Neuronal stem cell (in vitro differentiated cells): ENCODE measurements at regions not wholly inside any gene's neighbourhood (a gene's known extent, or its start where the extent isn't known, plus 50 kb on each side); places are given as distances from the start of the nearest gene placed in this dataset.

ENCODE experiments used
- DNase-seq: peaks from one replicate; pipeline ENCODE4 v3.0.0-alpha.2; 2013; ENCODE audit warnings: low spot score
- H2AFZ ChIP-seq: one replicate; pipeline ENCODE4 v1.6.1; 2013; ENCODE audit warnings: mild to moderate bottlenecking, low read length, inconsistent platforms
- H2AK5ac ChIP-seq: 2 replicates; pipeline ENCODE4 v1.6.1; 2013; ENCODE audit warnings: low read depth, mild to moderate bottlenecking, inconsistent platforms, low read length, moderate library complexity, mixed read lengths
- H2BK120ac ChIP-seq: 2 replicates; pipeline ENCODE4 v1.6.1; 2013; ENCODE audit warnings: low read depth, mild to moderate bottlenecking, inconsistent platforms, low read length, moderate library complexity, mixed read lengths
- H2BK12ac ChIP-seq: one replicate; pipeline ENCODE4 v1.6.1; 2013; ENCODE audit warnings: low read length, inconsistent platforms
- H2BK15ac ChIP-seq: 2 replicates; pipeline ENCODE4 v1.6.1; 2013; ENCODE audit warnings: mild to moderate bottlenecking, low read length, inconsistent platforms, mixed read lengths
- H2BK5ac ChIP-seq: one replicate; pipeline ENCODE4 v1.6.1; 2013; ENCODE audit warnings: inconsistent platforms, mild to moderate bottlenecking, low read length, moderate library complexity
- H3K14ac ChIP-seq: one replicate; pipeline ENCODE4 v1.6.1; 2013; ENCODE audit warnings: low read length, inconsistent platforms
- H3K18ac ChIP-seq: 2 replicates; pipeline ENCODE4 v1.6.1; 2013; ENCODE audit warnings: low read length, inconsistent platforms
- H3K23ac ChIP-seq: 2 replicates; pipeline ENCODE4 v1.6.1; 2013; ENCODE audit warnings: low read depth, mild to moderate bottlenecking, mixed read lengths, low read length, inconsistent platforms; ENCODE audit not compliant: poor library complexity
- H3K27ac ChIP-seq: replicated peaks from 3 replicates; pipeline ENCODE4 v1.5.1; 2013; ENCODE audit warnings: low read length, inconsistent platforms
- H3K27me3 ChIP-seq, 3 experiments: 2 replicates each; pipeline ENCODE4 v1.6.1; 2013; ENCODE audit warnings: low read length in 3 of 3, mild to moderate bottlenecking in 2 of 3, inconsistent platforms in 1 of 3, low read depth in 1 of 3, mixed read lengths in 1 of 3, moderate library complexity in 1 of 3; ENCODE audit not compliant: control insufficient read depth in 3 of 3, insufficient read depth in 3 of 3
- H3K36me3 ChIP-seq, 2 donors: replicated peaks in 1 of 2; 2 replicates each; pipeline ENCODE4 v1.6.1; 2013; ENCODE audit warnings: low read length in 2 of 2; ENCODE audit not compliant: control insufficient read depth in 2 of 2, insufficient read depth in 2 of 2
- H3K4ac ChIP-seq: 2 replicates; pipeline ENCODE4 v1.6.1; 2013; ENCODE audit warnings: inconsistent platforms, mild to moderate bottlenecking, low read length, moderate library complexity
- H3K4me1 ChIP-seq, 2 donors: 1 replicate in 1 of 2; 2 replicates in 1 of 2; pipeline ENCODE4 v1.6.1; 2013; ENCODE audit warnings: low read length in 2 of 2, low read depth in 1 of 2; ENCODE audit not compliant: control insufficient read depth in 2 of 2, insufficient read depth in 1 of 2
- H3K4me2 ChIP-seq: one replicate; pipeline ENCODE4 v1.6.1; 2013; ENCODE audit warnings: mild to moderate bottlenecking, low read length, inconsistent platforms; ENCODE audit not compliant: insufficient read depth, poor library complexity, severe bottlenecking
- H3K4me3 ChIP-seq, 2 donors: 2 replicates each; pipeline ENCODE4 v1.5.1; 2013; ENCODE audit warnings: low read length in 2 of 2, mild to moderate bottlenecking in 2 of 2, inconsistent platforms in 1 of 2, moderate library complexity in 1 of 2
- H3K79me1 ChIP-seq: one replicate; pipeline ENCODE4 v1.6.1; 2013; ENCODE audit warnings: low read depth, mild to moderate bottlenecking, inconsistent platforms, low read length, moderate library complexity
- H3K9ac ChIP-seq: one replicate; pipeline ENCODE4 v1.6.1; 2013; ENCODE audit warnings: mild to moderate bottlenecking, low read depth, low read length, inconsistent platforms; ENCODE audit not compliant: poor library complexity
- H3K9me3 ChIP-seq, 2 donors: replicated peaks in 1 of 2; 2 replicates each; pipeline versions ENCODE3 to v1.6.1; 2013; ENCODE audit warnings: low read length in 2 of 2, mild to moderate bottlenecking in 2 of 2, inconsistent platforms in 1 of 2, low read depth in 1 of 2, mixed read lengths in 1 of 2, moderate library complexity in 1 of 2; ENCODE audit not compliant: control insufficient read depth in 2 of 2, insufficient read depth in 1 of 2
- H4K8ac ChIP-seq: one replicate; pipeline ENCODE4 v1.6.1; 2013; ENCODE audit warnings: low read depth, mild to moderate bottlenecking, inconsistent platforms, low read length, moderate library complexity
- H4K91ac ChIP-seq: one replicate; pipeline ENCODE4 v1.6.1; 2013; ENCODE audit warnings: low read length, low read depth, mild to moderate bottlenecking, inconsistent platforms; ENCODE audit not compliant: poor library complexity
- WGBS, 2 donors: extraction: QIAGEN DNeasy Blood & Tissue Kit; methylation state at CpG; one replicate each; pipeline ENCODE4 v1.1.7; 2013; ENCODE audit warnings: missing lambda C conversion rate in 2 of 2, mixed read lengths in 1 of 2; ENCODE audit not compliant: insufficient read length in 2 of 2, insufficient replicate concordance in 1 of 2; ENCODE audit errors: extremely low coverage in 2 of 2; 5-methylcytosine and 5-hydroxymethylcytosine counted together

DNA sequence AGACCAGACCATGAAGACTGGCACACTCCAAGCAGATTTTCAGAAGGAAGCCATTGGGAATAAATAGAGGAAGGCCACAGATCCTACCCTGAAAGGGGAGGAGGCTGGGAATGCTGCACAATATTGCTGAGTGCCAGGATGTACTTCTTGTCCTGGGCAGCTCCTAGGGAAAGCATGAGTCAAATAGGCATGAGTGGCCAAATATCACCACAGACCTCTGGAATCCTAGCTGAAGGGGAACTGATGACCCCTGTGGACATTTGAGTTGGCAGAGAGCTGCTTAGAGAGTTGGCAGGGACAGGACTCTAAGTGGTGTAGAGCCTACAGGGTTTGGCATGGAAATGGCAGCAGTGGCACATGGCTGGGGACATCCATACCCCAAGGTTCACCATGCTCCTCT is 234.3 kb upstream of the TRPC4 start:
- Histone ChIP-seq H2AK5ac (no peak overlapping the region), H3K9ac (no peak overlapping the region), H4K8ac (no peak overlapping the region), H3K4ac (no peak overlapping the region), H3K18ac (no peak overlapping the region), H3K4me3 (peak overlapping the region in 1 of 2 donors; percentile 43), H2BK120ac (no peak overlapping the region), H3K79me1 (no peaks in the 10 kb centered on the region), H2BK12ac (no peak overlapping the region), H3K27ac (no peak overlapping the region), H3K36me3 (no peaks in the 10 kb centered on the region), H2BK15ac (no peak overlapping the region), H2AFZ (no peak overlapping the region), H3K14ac (no peak overlapping the region), H2BK5ac (no peak overlapping the region), H3K27me3 (no peaks in the 10 kb centered on the region), H3K9me3 (no peaks in the 10 kb centered on the region), H3K4me2 (no peak overlapping the region), H3K4me1 (peaks cover 0 to 2% of the 10 kb centered on the region in 2 donors), H3K23ac (no peak overlapping the region), H4K91ac (no peak overlapping the region)
- DNase-seq = no peak

DNA sequence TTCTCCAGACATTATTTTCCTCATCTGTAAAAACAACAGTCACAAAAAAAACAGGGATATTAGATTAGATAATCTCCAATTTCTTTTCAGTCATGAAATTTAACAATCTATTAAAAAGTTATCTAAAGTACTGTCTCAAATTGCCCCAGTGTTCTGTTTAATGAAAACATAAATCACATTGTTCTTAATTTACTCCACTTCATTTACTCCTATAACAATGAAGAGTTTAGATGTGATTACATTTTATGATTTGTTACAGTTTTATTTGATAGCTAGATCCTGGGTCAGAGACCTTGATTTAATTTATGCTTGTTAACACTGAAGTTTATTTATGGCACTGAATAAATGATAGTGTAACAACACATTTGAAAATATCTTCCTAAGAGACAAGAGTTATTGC is 230.2 kb upstream of the TRPC4 start:
- Histone ChIP-seq H2BK15ac (no peak overlapping the region), H3K27me3 (no peaks in the 10 kb centered on the region), H4K8ac (no peak overlapping the region), H3K4me2 (no peak overlapping the region), H2AFZ (no peak overlapping the region), H2BK120ac (no peak overlapping the region), H3K36me3 (no peaks in the 10 kb centered on the region), H3K4me1 (no peaks in the 10 kb centered on the region), H3K4me3 (no peak overlapping the region), H3K18ac (no peak overlapping the region), H3K79me1 (no peaks in the 10 kb centered on the region), H3K23ac (no peak overlapping the region), H2BK12ac (no peak overlapping the region), H3K27ac (no peak overlapping the region), H3K4ac (no peak overlapping the region), H2BK5ac (no peak overlapping the region), H4K91ac (no peak overlapping the region), H3K14ac (no peak overlapping the region), H3K9me3 (no peaks in the 10 kb centered on the region), H3K9ac (no peak overlapping the region), H2AK5ac (no peak overlapping the region)
- no peak for DNase-seq

GRCh38 chr13:38093425-38093824 is 223.9 kb upstream of the TRPC4 start:
- H3K9ac ChIP-seq = no peak overlapping the region
- no peak overlapping the region for H3K27ac ChIP-seq
- no peaks in the 10 kb centered on the region for H3K79me1 ChIP-seq
- no peak overlapping the region for H4K91ac ChIP-seq
- H3K4me1 ChIP-seq = no peaks in the 10 kb centered on the region
- no peak overlapping the region for H4K8ac ChIP-seq
- no peak overlapping the region for H2AK5ac ChIP-seq
- peaks cover 0 to 2% of the 10 kb centered on the region in 2 donors for H3K9me3 ChIP-seq
- H3K36me3 ChIP-seq = no peaks in the 10 kb centered on the region
- no CpG with 5 or more reads among the region's 4 CpGs for WGBS, 2 donors
- H3K4ac ChIP-seq = no peak overlapping the region
- no peaks in the 10 kb centered on the region for H3K27me3 ChIP-seq
- no peak overlapping the region for H3K23ac ChIP-seq
- H2BK120ac ChIP-seq = no peak overlapping the region
- H2BK5ac ChIP-seq = no peak overlapping the region
- H3K4me2 ChIP-seq = no peak overlapping the region
- no peak overlapping the region for H3K18ac ChIP-seq
- no peak overlapping the region for H3K14ac ChIP-seq
- H2BK12ac ChIP-seq = no peak overlapping the region
- no peak overlapping the region for H2BK15ac ChIP-seq
- DNase-seq = no peak
- H3K4me3 ChIP-seq = no peak overlapping the region
- H2AFZ ChIP-seq = no peak overlapping the region

DNA sequence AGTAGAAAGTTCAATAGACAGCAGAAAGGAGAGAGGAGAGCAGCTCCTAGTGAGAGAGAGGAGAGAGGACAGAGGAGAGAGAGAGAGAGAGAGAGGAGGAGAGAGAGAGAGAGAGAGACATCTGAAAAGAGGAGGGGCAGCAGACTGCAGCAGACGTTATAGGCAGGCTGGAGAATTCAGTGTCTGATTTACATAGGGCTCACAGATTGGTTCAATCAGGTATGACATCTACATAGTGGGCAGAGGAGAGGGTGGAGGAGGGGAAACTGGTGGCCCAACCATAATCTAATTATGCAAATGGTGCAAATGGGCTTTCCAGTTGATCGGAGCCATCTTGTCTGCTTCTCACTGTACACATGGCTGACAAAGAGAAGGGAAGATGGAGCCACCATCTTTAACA is 221.3 kb upstream of the TRPC4 start:
- Histone ChIP-seq H3K36me3 (no peaks in the 10 kb centered on the region), H3K4ac (no peak overlapping the region), H2AK5ac (no peak overlapping the region), H3K4me2 (no peak overlapping the region), H3K27me3 (no peaks in the 10 kb centered on the region), H3K14ac (no peak overlapping the region), H3K9me3 (peaks cover 5 to 8% of the 10 kb centered on the region in 2 donors), H3K4me3 (no peak overlapping the region), H3K18ac (no peak overlapping the region), H3K9ac (no peak overlapping the region), H3K23ac (no peak overlapping the region), H2BK120ac (no peak overlapping the region), H4K8ac (no peak overlapping the region), H3K4me1 (no peaks in the 10 kb centered on the region), H4K91ac (no peak overlapping the region), H3K79me1 (no peaks in the 10 kb centered on the region), H2BK15ac (no peak overlapping the region), H2AFZ (peak overlapping the region; percentile 77), H2BK12ac (no peak overlapping the region), H2BK5ac (no peak overlapping the region), H3K27ac (no peak overlapping the region)
- DNase-seq = no peak
- no CpG with 5 or more reads among the region's 2 CpGs for WGBS, 2 donors
